ENCODE measurements at regions not wholly inside any gene's neighbourhood (a gene's known extent, or its start where the extent isn't known, plus 50 kb on each side); places are given as distances from the start of the nearest gene placed in this dataset.

DNA sequence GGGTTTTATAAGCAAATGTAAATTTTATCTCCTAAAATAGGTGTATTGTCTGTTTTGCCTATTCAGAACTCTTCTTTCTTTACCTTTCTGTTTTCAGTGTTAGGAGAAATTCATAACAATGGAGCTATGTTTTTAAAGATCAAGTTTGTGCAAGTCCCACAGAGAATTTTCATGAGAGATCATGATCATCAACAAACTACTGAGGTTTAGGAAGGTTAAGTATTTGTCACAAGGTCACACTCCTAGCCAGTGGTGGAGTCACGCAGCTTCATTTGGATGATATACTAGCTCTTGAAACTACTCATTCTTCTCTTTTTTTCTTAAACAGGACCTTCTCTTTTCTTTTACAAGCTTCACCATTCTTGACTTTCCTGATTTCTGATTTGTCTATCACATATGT, 892.6 kb upstream of the FRG1 start:
- Histone ChIP-seq H3K4me3 (ENCODE audit: low read depth in 2 of 2, low read length in 2 of 2) (no peak overlapping the region), H3K4me1 (ENCODE audit: control insufficient read depth, insufficient read depth, low read length) (peaks cover 3% of the 10 kb centered on the region; the same call in 1 of the 2 replicates), H3K36me3 (ENCODE audit: control insufficient read depth, insufficient read depth, low read length) (no peaks in the 10 kb centered on the region), H3K27ac (ENCODE audit: low read length) (no peak overlapping the region), H3K9me3 (ENCODE audit: control insufficient read depth, insufficient read depth, low read depth, low read length) (no peaks in the 10 kb centered on the region), H3K27me3 (ENCODE audit: control insufficient read depth, insufficient read depth, low read length) (no peaks in the 10 kb centered on the region)
- in situ Hi-C loops (cut with HindIII; ENCODE audit: low pct_unique_long_range_greater_than_20kb, low sequenced_read_pairs) (no loop called here), intact Hi-C loops (cut with micrococcal nuclease; ENCODE audit: unreplicated experiment) (no loop called here)
- ATAC-seq (no peak), DNase-seq (ENCODE audit: low read depth, low spot score) (no peak)
- BruUV-seq (replicated peaks): no TSS peak
- CTCF ChIA-PET: no interaction called here
- TF ChIP-seq, protein P1, sequence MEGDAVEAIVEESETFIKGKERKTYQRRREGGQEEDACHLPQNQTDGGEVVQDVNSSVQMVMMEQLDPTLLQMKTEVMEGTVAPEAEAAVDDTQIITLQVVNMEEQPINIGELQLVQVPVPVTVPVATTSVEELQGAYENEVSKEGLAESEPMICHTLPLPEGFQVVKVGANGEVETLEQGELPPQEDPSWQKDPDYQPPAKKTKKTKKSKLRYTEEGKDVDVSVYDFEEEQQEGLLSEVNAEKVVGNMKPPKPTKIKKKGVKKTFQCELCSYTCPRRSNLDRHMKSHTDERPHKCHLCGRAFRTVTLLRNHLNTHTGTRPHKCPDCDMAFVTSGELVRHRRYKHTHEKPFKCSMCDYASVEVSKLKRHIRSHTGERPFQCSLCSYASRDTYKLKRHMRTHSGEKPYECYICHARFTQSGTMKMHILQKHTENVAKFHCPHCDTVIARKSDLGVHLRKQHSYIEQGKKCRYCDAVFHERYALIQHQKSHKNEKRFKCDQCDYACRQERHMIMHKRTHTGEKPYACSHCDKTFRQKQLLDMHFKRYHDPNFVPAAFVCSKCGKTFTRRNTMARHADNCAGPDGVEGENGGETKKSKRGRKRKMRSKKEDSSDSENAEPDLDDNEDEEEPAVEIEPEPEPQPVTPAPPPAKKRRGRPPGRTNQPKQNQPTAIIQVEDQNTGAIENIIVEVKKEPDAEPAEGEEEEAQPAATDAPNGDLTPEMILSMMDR (IDR thresholded peaks at IDR 0.05): no peak
- TF ChIP-seq POLR2AphosphoS5 (IDR thresholded peaks at IDR 0.05; ENCODE audit: low read depth, low read length): no peak
- no peak for TF ChIP-seq TCF7L2 (IDR thresholded peaks at IDR 0.05; ENCODE audit: low read depth, low read length)
- no peak for TF ChIP-seq SIN3A (IDR thresholded peaks at IDR 0.05; ENCODE audit: borderline replicate concordance, insufficient read depth, low read depth, low read length)
- TF ChIP-seq REST (IDR thresholded peaks at IDR 0.05; ENCODE audit: insufficient read depth in 1 of 2, low read depth in 2 of 2, low read length in 1 of 2): no peak
- POLR2A ChIA-PET: no interaction called here

- no peak overlapping the region for H3K4me3 ChIP-seq (ENCODE audit: low read depth in 2 of 2, low read length in 2 of 2)
- ChIA-PET CTCF (no interaction called here), POLR2A (no interaction called here)
- TF ChIP-seq, protein P1 (IDR thresholded peaks at IDR 0.05): no peak
- TF ChIP-seq REST (IDR thresholded peaks at IDR 0.05; ENCODE audit: insufficient read depth in 1 of 2, low read depth in 2 of 2, low read length in 1 of 2) (no peak), TCF7L2 (IDR thresholded peaks at IDR 0.05; ENCODE audit: low read depth, low read length) (no peak), SIN3A (IDR thresholded peaks at IDR 0.05; ENCODE audit: borderline replicate concordance, insufficient read depth, low read depth, low read length) (no peak), POLR2AphosphoS5 (IDR thresholded peaks at IDR 0.05; ENCODE audit: low read depth, low read length) (no peak)
- BruUV-seq (replicated peaks): no TSS peak
- ATAC-seq (no peak), DNase-seq (ENCODE audit: low read depth, low spot score) (no peak)
- H3K4me1 ChIP-seq (ENCODE audit: control insufficient read depth, insufficient read depth, low read length): peaks cover 3% of the 10 kb centered on the region; the same call in 1 of the 2 replicates
- intact Hi-C loops (cut with micrococcal nuclease; ENCODE audit: unreplicated experiment): no loop called here
- in situ Hi-C loops (cut with HindIII; ENCODE audit: low pct_unique_long_range_greater_than_20kb, low sequenced_read_pairs): no loop called here
- no peaks in the 10 kb centered on the region for H3K27me3 ChIP-seq (ENCODE audit: control insufficient read depth, insufficient read depth, low read length)
- no peak overlapping the region for H3K27ac ChIP-seq (ENCODE audit: low read length)
- no peaks in the 10 kb centered on the region for H3K9me3 ChIP-seq (ENCODE audit: control insufficient read depth, insufficient read depth, low read depth, low read length)
- no peaks in the 10 kb centered on the region for H3K36me3 ChIP-seq (ENCODE audit: control insufficient read depth, insufficient read depth, low read length)
Measured at GRCh38 chr4:189049682-189050081, 891.0 kb upstream of the FRG1 start.
